IMR-90 (cell line): ENCODE measurements at regions not wholly inside any gene's neighbourhood (a gene's known extent, or its start where the extent isn't known, plus 50 kb on each side); places are given as distances from the start of the nearest gene placed in this dataset.

ENCODE experiments used
- ATAC-seq: fragments of 200-7000 bp; cut with Tn5 transposase; 2 replicates; pipeline ENCODE4 v1.9.1; 2020; ENCODE audit warnings: low read depth, mild to moderate bottlenecking, moderate library complexity
- BruUV-seq: library from RNA; stranded (reverse); fragments of 400-500 nt; replicated peaks from 2 replicates; lab custom pipeline; 2021; lab: Mats Ljungman, UMichigan
- CTCF ChIA-PET: fragments of 300-600 bp; formaldehyde crosslinking; extraction: SDS; loops from one replicate; lab custom pipeline; 2021; ENCODE audit warnings: antibody characterized with exemption; lab: Yijun Ruan, JAX
- POLR2A ChIA-PET: fragments of 300-600 bp; sonication (Branson Sonifier 250); formaldehyde crosslinking; loops from one replicate; lab custom pipeline; 2022; ENCODE audit warnings: antibody characterized with exemption; ENCODE audit not compliant: unreplicated experiment; lab: Charles Lee
- DNase-seq: peaks from one replicate; pipeline ENCODE4 v3.0.0; 2013
- H2AFZ ChIP-seq: replicated peaks from 2 replicates; pipeline ENCODE3; 2013; ENCODE audit warnings: low read length, mild to moderate bottlenecking; ENCODE audit not compliant: poor library complexity
- H2AK5ac ChIP-seq: 2 replicates; pipeline ENCODE4 v1.6.1; 2013; ENCODE audit warnings: low read depth, low read length, inconsistent platforms
- H2AK9ac ChIP-seq: replicated peaks from 2 replicates; pipeline ENCODE3; 2013; ENCODE audit warnings: mild to moderate bottlenecking, low read depth, low read length, moderate library complexity; ENCODE audit not compliant: poor library complexity
- H2BK120ac ChIP-seq: 2 replicates; pipeline ENCODE4 v1.6.1; 2013; ENCODE audit warnings: low read depth, low read length, inconsistent platforms
- H2BK15ac ChIP-seq: 3 replicates; pipeline ENCODE4 v1.6.1; 2013; ENCODE audit warnings: low read depth, low read length, inconsistent platforms
- H2BK20ac ChIP-seq: 2 replicates; pipeline ENCODE4 v1.6.1; 2013; ENCODE audit warnings: low read depth, mild to moderate bottlenecking, inconsistent platforms, low read length, moderate library complexity
- H2BK5ac ChIP-seq: 2 replicates; pipeline ENCODE4 v1.6.1; 2013; ENCODE audit warnings: mild to moderate bottlenecking, low read depth, low read length, inconsistent platforms; ENCODE audit not compliant: poor library complexity, severe bottlenecking
- H3K14ac ChIP-seq: replicated peaks from 2 replicates; pipeline ENCODE4 v1.6.1; 2013; ENCODE audit warnings: low read depth, low read length, inconsistent platforms
- H3K18ac ChIP-seq: 2 replicates; pipeline ENCODE4 v1.6.1; 2013; ENCODE audit warnings: low read depth, low read length, control low read depth
- H3K23ac ChIP-seq: 2 replicates; pipeline ENCODE4 v1.6.1; 2013; ENCODE audit warnings: low read depth, low read length, inconsistent platforms
- H3K27ac ChIP-seq: 2 replicates; pipeline ENCODE4 v1.5.1; 2013; ENCODE audit warnings: mild to moderate bottlenecking, control low read depth, low read length; ENCODE audit not compliant: insufficient read depth
- H3K27me3 ChIP-seq: 2 replicates; pipeline ENCODE4 v1.6.1; 2013; ENCODE audit warnings: low read length; ENCODE audit not compliant: control insufficient read depth, insufficient read depth
- H3K36me3 ChIP-seq: 2 replicates; pipeline ENCODE4 v1.6.1; 2013; ENCODE audit warnings: low read length, mixed read lengths; ENCODE audit not compliant: control insufficient read depth, insufficient read depth
- H3K4ac ChIP-seq: 2 replicates; pipeline ENCODE4 v1.6.1; 2013; ENCODE audit warnings: low read depth, low read length, inconsistent platforms
- H3K4me1 ChIP-seq: 2 replicates; pipeline ENCODE4 v1.6.1; 2013; ENCODE audit warnings: low read length, mixed read lengths; ENCODE audit not compliant: control insufficient read depth, insufficient read depth
- H3K4me2 ChIP-seq: 2 replicates; pipeline ENCODE4 v1.6.1; 2013; ENCODE audit warnings: low read depth, mild to moderate bottlenecking, control low read depth, low read length, moderate library complexity
- H3K4me3 ChIP-seq: 2 replicates; pipeline ENCODE4 v1.5.1; 2013; ENCODE audit warnings: low read depth, mild to moderate bottlenecking, control low read depth, low read length, moderate library complexity; ENCODE audit not compliant: insufficient read depth
- H3K56ac ChIP-seq: 2 replicates; pipeline ENCODE4 v1.6.1; 2013; ENCODE audit warnings: low read length, inconsistent platforms; ENCODE audit not compliant: insufficient read depth; ENCODE audit errors: extremely low read depth
- H3K79me1 ChIP-seq, 2 experiments: 2 replicates each; pipeline ENCODE4 v1.6.1; 2013; ENCODE audit warnings: low read length in 2 of 2, inconsistent platforms in 1 of 2, low read depth in 1 of 2
- H3K9ac ChIP-seq: 2 replicates; pipeline ENCODE4 v1.6.1; 2013; ENCODE audit warnings: low read depth, low read length, control low read depth
- H3K9me1 ChIP-seq: 2 replicates; pipeline ENCODE4 v1.6.1; 2013; ENCODE audit warnings: low read length, inconsistent platforms; ENCODE audit not compliant: insufficient read depth
- H3K9me3 ChIP-seq: 2 replicates; pipeline ENCODE4 v1.6.1; 2013; ENCODE audit warnings: low read length; ENCODE audit not compliant: control insufficient read depth, insufficient read depth
- H4K20me1 ChIP-seq: 2 replicates; pipeline ENCODE4 v1.6.1; 2013; ENCODE audit warnings: low read length, inconsistent platforms; ENCODE audit not compliant: insufficient read depth
- H4K5ac ChIP-seq: 2 replicates; pipeline ENCODE4 v1.6.1; 2013; ENCODE audit warnings: mild to moderate bottlenecking, low read depth, low read length, control low read depth
- H4K8ac ChIP-seq, 2 experiments: 2 replicates each; pipeline ENCODE4 v1.6.1; 2013; ENCODE audit warnings: low read depth in 2 of 2, low read length in 2 of 2, control low read depth in 1 of 2, inconsistent platforms in 1 of 2
- H4K91ac ChIP-seq: 2 replicates; pipeline ENCODE4 v1.6.1; 2013; ENCODE audit warnings: low read depth, low read length, inconsistent platforms; ENCODE audit not compliant: insufficient read depth
- BHLHE40 ChIP-seq: fragments of 150-350 bp; IDR thresholded peaks from 2 replicates; pipeline ENCODE4 v1.6.1; 2016; ENCODE audit warnings: mild to moderate bottlenecking, low read depth, low read length
- CEBPB ChIP-seq: IDR thresholded peaks from 2 replicates; pipeline ENCODE4 v1.6.1; 2012; ENCODE audit warnings: low read depth, low read length, improper control_type of control experiment
- CHD1 ChIP-seq: IDR thresholded peaks from 2 replicates; pipeline ENCODE4 v1.6.1; 2012; ENCODE audit warnings: low read depth, low read length, improper control_type of control experiment
- CTCF ChIP-seq: conservative IDR thresholded peaks from 2 replicates; pipeline ENCODE4 v1.5.1; 2012; ENCODE audit warnings: mild to moderate bottlenecking, low read depth, low read length, improper control_type of control experiment
- MAFK ChIP-seq: IDR thresholded peaks from 2 replicates; pipeline ENCODE4 v1.6.1; 2012; ENCODE audit warnings: low read depth, low read length, improper control_type of control experiment
- RFX5 ChIP-seq: IDR thresholded peaks from 2 replicates; pipeline ENCODE4 v1.8.0; 2012; ENCODE audit warnings: low read depth, mild to moderate bottlenecking, low read length, moderate library complexity
- SMC3 ChIP-seq: fragments of 150-350 bp; IDR thresholded peaks from 2 replicates; pipeline ENCODE4 v1.6.1; 2016; ENCODE audit warnings: low read depth, mild to moderate bottlenecking, antibody characterized with exemption, low read length, moderate library complexity
- USF2 ChIP-seq: fragments of 150-350 bp; IDR thresholded peaks from 2 replicates; pipeline ENCODE4 v1.6.1; 2017; ENCODE audit warnings: mild to moderate bottlenecking, antibody characterized with exemption, low read length, low read depth
- WGBS, 2 experiments: methylation state at CpG; one replicate each; pipeline versions ENCODE4 v1.1.5 to v1.1.7; 2013; ENCODE audit warnings: missing lambda C conversion rate in 2 of 2; ENCODE audit not compliant: insufficient read length in 1 of 2; ENCODE audit errors: extremely low coverage in 2 of 2; 5-methylcytosine and 5-hydroxymethylcytosine counted together
- dilution Hi-C: fragments of 300-500 bp; cut with HindIII; formaldehyde crosslinking; loops from one replicate; pipeline ENCODE4 v1.14.3; 2018; ENCODE audit warnings: low sequenced_read_pairs; ENCODE audit not compliant: unreplicated experiment
- in situ Hi-C: fragments of 300-500 bp; cut with MboI; formaldehyde crosslinking; loops from 3 replicates; pipeline ENCODE4 v1.14.3; 2019; ENCODE audit warnings: low sequenced_read_pairs, inconsistent platforms, mixed read lengths
- intact Hi-C: fragments of 100-400 bp; cut with micrococcal nuclease; formaldehyde crosslinking; loops from 2 replicates; pipeline ENCODE4 v1.10.0; 2022

- no peak overlapping the region for H2AK5ac ChIP-seq
- H3K4me1 ChIP-seq: no peaks in the 10 kb centered on the region
- H3K4me3 ChIP-seq: no peak overlapping the region
- H3K27me3 ChIP-seq: no peaks in the 10 kb centered on the region
- TF ChIP-seq MAFK (no peak), CTCF (no peak), USF2 (no peak), RFX5 (no peak), CHD1 (no peak), CEBPB (no peak), SMC3 (no peak), BHLHE40 (no peak)
- no peak overlapping the region for H2BK15ac ChIP-seq
- no peak overlapping the region for H4K8ac ChIP-seq
- no peak overlapping the region for H3K9ac ChIP-seq
- no peak overlapping the region for H2AK9ac ChIP-seq
- H2BK5ac ChIP-seq: no peak overlapping the region
- in situ Hi-C loops (no loop called here), dilution Hi-C loops (no loop called here), intact Hi-C loops (no loop called here)
- H3K18ac ChIP-seq: no peak overlapping the region
- no peak overlapping the region for H2AFZ ChIP-seq
- no peak overlapping the region for H3K27ac ChIP-seq
- H3K36me3 ChIP-seq: no peaks in the 10 kb centered on the region
- H3K23ac ChIP-seq: no peak overlapping the region
- no peaks in the 10 kb centered on the region for H3K9me1 ChIP-seq
- H3K4ac ChIP-seq: no peak overlapping the region
- no peaks in the 10 kb centered on the region for H4K20me1 ChIP-seq
- no peak overlapping the region; the same call in 1 of the 2 replicates for H3K56ac ChIP-seq
- BruUV-seq: no TSS peak
- POLR2A ChIA-PET: no interaction called here
- H3K14ac ChIP-seq: no peak overlapping the region
- H4K91ac ChIP-seq: no peak overlapping the region
- no peak overlapping the region for H2BK120ac ChIP-seq
- no peak overlapping the region for H3K4me2 ChIP-seq
- H2BK20ac ChIP-seq: no peak overlapping the region
- no peak for ATAC-seq
- CTCF ChIA-PET: no interaction called here
- no peak for DNase-seq
- no peaks in the 10 kb centered on the region for H3K9me3 ChIP-seq
- H4K5ac ChIP-seq: no peak overlapping the region
- 18% methylated on average over 2 of the region's 3 CpGs; no CpG with 5 or more reads in 1 of the 2 experiments for WGBS, 2 experiments
- H3K79me1 ChIP-seq: no peaks in the 10 kb centered on the region
These were observed 117.7 kb upstream of the FOXB1 start for GRCh38 chr15:59886441-59886840.
